ENCODE measurements at regions not wholly inside any gene's neighbourhood (a gene's known extent, or its start where the extent isn't known, plus 50 kb on each side); places are given as distances from the start of the nearest gene placed in this dataset.
A peak's percentile ranks its signal among the peaks of the same experiment; 100 is the strongest.
"Not testable (repeated sequence)": the region's sequence is repeated elsewhere in the genome, so short reads cannot be mapped to it uniquely, and the experiment has no call there.

- no peak for TF ChIP-seq CTCF (IDR thresholded peaks at IDR 0.05)
- TF ChIP-seq POLR2A (IDR thresholded peaks at IDR 0.05), result no peak
- intact Hi-C loops (cut with DNase I), result no loop called here
- peaks cover 8 to 59% (median 20%) of the 10 kb centered on the region in 3 donors for H3K4me1 ChIP-seq
- H3K9me3 ChIP-seq, result no peaks in the 10 kb centered on the region
- no peaks in the 10 kb centered on the region for H3K27me3 ChIP-seq
- peak overlapping the region; percentile 17 to 83 (median 67) for H3K27ac ChIP-seq
- no peak for DNase-seq
- no peak overlapping the region for H3K4me3 ChIP-seq
- H3K36me3 ChIP-seq, result no peaks in the 10 kb centered on the region
- WGBS, 2 donors, result 74 to 78% methylated on average over 17 of the region's 17 CpGs
These were observed 134.3 kb downstream of the MACROH2A1 start for GRCh38 chr5:135264451-135265440.

- Histone ChIP-seq H3K36me3 (no peaks in the 10 kb centered on the region), H3K27me3 (no peaks in the 10 kb centered on the region), H3K4me1 (peaks cover 3 to 50% (median 15%) of the 10 kb centered on the region in 3 donors), H3K27ac (peak overlapping the region in 2 of 4 donors; percentile 14 to 48), H3K4me3 (no peak overlapping the region), H3K9me3 (no peaks in the 10 kb centered on the region)
- WGBS, 2 donors, result 52 to 72% methylated on average over 10 to 17 of the region's 17 CpGs
- TF ChIP-seq CTCF (IDR thresholded peaks at IDR 0.05), result no peak
- TF ChIP-seq POLR2A (IDR thresholded peaks at IDR 0.05), result no peak
- DNase-seq, result no peak
- intact Hi-C loops (cut with DNase I), result no loop called here
These were observed 135.9 kb downstream of the MACROH2A1 start for GRCh38 chr5:135263022-135263668.

- Histone ChIP-seq H3K4me1 (peaks cover 3 to 46% (median 15%) of the 10 kb centered on the region in 3 donors), H3K4me3 (no peak overlapping the region), H3K27ac (no peak overlapping the region), H3K9me3 (no peaks in the 10 kb centered on the region), H3K27me3 (no peaks in the 10 kb centered on the region), H3K36me3 (no peaks in the 10 kb centered on the region)
- intact Hi-C loops (cut with DNase I), result no loop called here
- TF ChIP-seq CTCF (IDR thresholded peaks at IDR 0.05) (no peak), POLR2A (IDR thresholded peaks at IDR 0.05) (no peak)
- 86 to 92% methylated on average over 5 of the region's 5 CpGs for WGBS, 2 donors
- no peak for DNase-seq
These were observed 136.7 kb downstream of the MACROH2A1 start for GRCh38 chr5:135262364-135262763.

- H3K4me3 ChIP-seq; H3K27ac ChIP-seq; intact Hi-C loops (cut with DNase I); DNase-seq; H3K36me3 ChIP-seq; H3K27me3 ChIP-seq; H3K9me3 ChIP-seq: not testable (repeated sequence)
- H3K4me1 ChIP-seq, result peaks cover 0 to 29% (median 9%) of the 10 kb centered on the region in 3 donors
These were observed 138.9 kb downstream of the MACROH2A1 start for GRCh38 chr5:135260108-135260507.

- intact Hi-C loops (cut with DNase I), result no loop called here
- H3K9me3 ChIP-seq, result no peaks in the 10 kb centered on the region
- no peak for DNase-seq
- peaks cover 0 to 17% (median 0%) of the 10 kb centered on the region in 3 donors for H3K4me1 ChIP-seq
- no peak overlapping the region for H3K27ac ChIP-seq
- TF ChIP-seq POLR2A (IDR thresholded peaks at IDR 0.05), result no peak
- H3K4me3 ChIP-seq, result no peak overlapping the region
- WGBS, 2 donors, result 90 to 98% methylated on average over 4 of the region's 4 CpGs
- H3K27me3 ChIP-seq, result no peaks in the 10 kb centered on the region
- no peaks in the 10 kb centered on the region for H3K36me3 ChIP-seq
These were observed 143.4 kb downstream of the MACROH2A1 start for GRCh38 chr5:135255461-135256178.

Data from esophagus squamous epithelium (tissue), 5 donors.